SK-N-SH treated with all-trans-retinoic acid at 6 μM for 48 hours (cell line): ENCODE measurements at regions not wholly inside any gene's neighbourhood (a gene's known extent, or its start where the extent isn't known, plus 50 kb on each side); places are given as distances from the start of the nearest gene placed in this dataset.
A peak's percentile ranks its signal among the peaks of the same experiment; 100 is the strongest.

ENCODE experiments used
- ATAC-seq: fragments of 200-7000 bp; cut with Tn5 transposase; 3 replicates; pipeline ENCODE4 v1.9.1; 2020; ENCODE audit warnings: mild to moderate bottlenecking, moderate library complexity
- ARNTL ChIP-seq: fragments of 450-650 bp; formaldehyde crosslinking; IDR thresholded peaks from 2 replicates; pipeline ENCODE4 v1.5.0; 2020; ENCODE audit warnings: low read depth, mild to moderate bottlenecking, moderate library complexity, borderline replicate concordance
- BACH2 ChIP-seq: fragments of 250-450 bp; sonication (Bioruptor Pico); IDR thresholded peaks from 2 replicates; pipeline ENCODE4 v1.9.0; 2021; ENCODE audit warnings: mild to moderate bottlenecking, borderline replicate concordance
- CREB5 ChIP-seq: fragments of 250-450 bp; sonication (Bioruptor Pico); IDR thresholded peaks from 2 replicates; pipeline ENCODE4 v1.5.1; 2020; ENCODE audit warnings: low read depth, mild to moderate bottlenecking, moderate library complexity
- CSDC2 ChIP-seq: fragments of 250-450 bp; sonication (Bioruptor Pico); IDR thresholded peaks from 2 replicates; pipeline ENCODE4 v1.5.0; 2020; ENCODE audit warnings: mild to moderate bottlenecking, moderate library complexity
- CSRNP3 ChIP-seq: fragments of 250-450 bp; sonication (Bioruptor Pico); IDR thresholded peaks from 2 replicates; pipeline ENCODE4 v1.5.1; 2021; ENCODE audit warnings: mild to moderate bottlenecking, moderate library complexity
- ESRRG ChIP-seq: fragments of 250-450 bp; sonication (Bioruptor Pico); IDR thresholded peaks from 2 replicates; pipeline ENCODE4 v1.6.1; 2021; ENCODE audit warnings: mild to moderate bottlenecking
- GLIS3 ChIP-seq: fragments of 250-450 bp; sonication (Bioruptor Pico); IDR thresholded peaks from 2 replicates; pipeline ENCODE4 v1.5.0; 2020; ENCODE audit warnings: mild to moderate bottlenecking, moderate library complexity
- ISL1 ChIP-seq: fragments of 250-450 bp; sonication (Bioruptor Pico); IDR thresholded peaks from 2 replicates; pipeline ENCODE4 v2.1.2; 2022; ENCODE audit warnings: mild to moderate bottlenecking, moderate library complexity
- OSR1 ChIP-seq: fragments of 250-450 bp; sonication (Bioruptor Pico); IDR thresholded peaks from 2 replicates; pipeline ENCODE4 v1.8.0; 2022; ENCODE audit warnings: moderate library complexity, mild to moderate bottlenecking, inconsistent platforms
- PATZ1 ChIP-seq: fragments of 250-450 bp; sonication (Bioruptor Pico); IDR thresholded peaks from 2 replicates; pipeline ENCODE4 v1.8.0; 2020; ENCODE audit warnings: mild to moderate bottlenecking, moderate library complexity, borderline replicate concordance
- SNAI2 ChIP-seq: fragments of 250-450 bp; sonication (Bioruptor Pico); IDR thresholded peaks from 2 replicates; pipeline ENCODE4 v1.5.0; 2020; ENCODE audit warnings: mild to moderate bottlenecking, moderate library complexity
- TSHZ2 ChIP-seq: fragments of 250-450 bp; sonication (Bioruptor Pico); IDR thresholded peaks from 2 replicates; pipeline ENCODE4 v1.5.0; 2020; ENCODE audit warnings: mild to moderate bottlenecking, moderate library complexity
- ZFP3 ChIP-seq: fragments of 250-450 bp; sonication (Bioruptor Pico); IDR thresholded peaks from 2 replicates; pipeline ENCODE4 v1.5.0; 2020; ENCODE audit warnings: mild to moderate bottlenecking, moderate library complexity
- ZNF565 ChIP-seq: fragments of 450-650 bp; formaldehyde crosslinking; conservative IDR thresholded peaks from 2 replicates; pipeline ENCODE4 v1.5.0; 2020; ENCODE audit warnings: low read depth, mild to moderate bottlenecking, moderate library complexity
- ZNF8 ChIP-seq: fragments of 450-650 bp; formaldehyde crosslinking; IDR thresholded peaks from 2 replicates; pipeline ENCODE4 v1.5.0; 2020; ENCODE audit warnings: mild to moderate bottlenecking, moderate library complexity
- TF ChIP-seq, protein P1 (sequence below): fragments of 250-450 bp; sonication (Bioruptor Pico); IDR thresholded peaks from 2 replicates; pipeline ENCODE4 v1.8.0; 2021; ENCODE audit warnings: low read depth, mild to moderate bottlenecking, moderate library complexity, borderline replicate concordance

DNA sequence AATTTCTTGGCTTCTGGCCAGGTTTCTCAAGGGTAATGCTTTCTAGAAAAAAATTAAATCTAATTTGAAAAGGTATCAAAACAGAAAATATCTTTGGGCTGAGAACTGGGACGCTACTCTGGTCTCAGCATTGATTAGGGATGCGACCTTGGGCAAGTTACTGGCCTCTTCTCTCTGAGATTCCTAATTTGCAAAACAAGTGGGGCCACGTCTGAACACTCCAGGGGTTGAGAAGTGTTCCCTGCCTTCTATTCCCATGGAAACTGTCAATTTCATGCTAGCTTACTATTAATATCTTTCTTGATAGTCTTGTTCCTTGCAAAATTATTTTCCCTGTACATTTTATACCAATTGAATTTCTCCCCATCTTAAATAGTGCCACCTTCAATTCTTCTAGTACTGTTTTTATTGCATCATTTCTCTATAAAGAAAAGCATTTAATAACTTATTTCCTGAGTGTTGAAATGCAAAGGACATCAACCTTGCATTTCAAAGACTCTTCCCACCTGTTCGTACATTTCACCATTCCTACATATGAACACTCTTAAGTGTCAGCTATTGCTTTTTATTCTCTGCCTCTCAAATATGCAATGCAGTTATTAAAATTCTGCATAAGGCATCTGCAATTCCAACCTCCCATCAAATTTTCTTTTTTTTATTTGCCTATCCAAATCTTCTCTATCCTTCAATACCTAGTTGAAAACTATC lies 118.3 kb upstream of the DSEL start:
- ATAC-seq, result no peak
- no peak for TF ChIP-seq ZFP3 (CRISPR knock-in tag)
- TF ChIP-seq ISL1 (CRISPR knock-in tag), result peak; percentile 20; the same call in 1 of the 2 replicates
- TF ChIP-seq, all 23 proteins: peak for 1

- TF ChIP-seq ARNTL (CRISPR knock-in tag), result no peak
- no peak for TF ChIP-seq ZNF8 (CRISPR knock-in tag)
- no peak for TF ChIP-seq SNAI2
- no peak for TF ChIP-seq BACH2 (CRISPR knock-in tag)
- no peak for TF ChIP-seq ISL1 (CRISPR knock-in tag)
- no peak for TF ChIP-seq GLIS3 (CRISPR knock-in tag)
- no peak for TF ChIP-seq CSRNP3
- TF ChIP-seq CSDC2 (CRISPR knock-in tag), result no peak
- no peak for TF ChIP-seq TSHZ2 (CRISPR knock-in tag)
- no peak for TF ChIP-seq PATZ1 (CRISPR knock-in tag)
- no peak for TF ChIP-seq CREB5 (CRISPR knock-in tag)
- no peak for TF ChIP-seq ZNF565
- no peak for TF ChIP-seq OSR1 (CRISPR knock-in tag)
- no peak for TF ChIP-seq ESRRG (CRISPR knock-in tag)
- TF ChIP-seq ZFP3 (CRISPR knock-in tag), result no peak
- TF ChIP-seq, protein P1, sequence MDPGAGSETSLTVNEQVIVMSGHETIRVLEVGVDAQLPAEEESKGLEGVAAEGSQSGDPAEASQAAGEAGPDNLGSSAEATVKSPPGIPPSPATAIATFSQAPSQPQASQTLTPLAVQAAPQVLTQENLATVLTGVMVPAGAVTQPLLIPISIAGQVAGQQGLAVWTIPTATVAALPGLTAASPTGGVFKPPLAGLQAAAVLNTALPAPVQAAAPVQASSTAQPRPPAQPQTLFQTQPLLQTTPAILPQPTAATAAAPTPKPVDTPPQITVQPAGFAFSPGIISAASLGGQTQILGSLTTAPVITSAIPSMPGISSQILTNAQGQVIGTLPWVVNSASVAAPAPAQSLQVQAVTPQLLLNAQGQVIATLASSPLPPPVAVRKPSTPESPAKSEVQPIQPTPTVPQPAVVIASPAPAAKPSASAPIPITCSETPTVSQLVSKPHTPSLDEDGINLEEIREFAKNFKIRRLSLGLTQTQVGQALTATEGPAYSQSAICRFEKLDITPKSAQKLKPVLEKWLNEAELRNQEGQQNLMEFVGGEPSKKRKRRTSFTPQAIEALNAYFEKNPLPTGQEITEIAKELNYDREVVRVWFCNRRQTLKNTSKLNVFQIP (CRISPR knock-in tag), result no peak
Measured at GRCh38 chr18:67633939-67634338, 117.4 kb upstream of the DSEL start.

DNA sequence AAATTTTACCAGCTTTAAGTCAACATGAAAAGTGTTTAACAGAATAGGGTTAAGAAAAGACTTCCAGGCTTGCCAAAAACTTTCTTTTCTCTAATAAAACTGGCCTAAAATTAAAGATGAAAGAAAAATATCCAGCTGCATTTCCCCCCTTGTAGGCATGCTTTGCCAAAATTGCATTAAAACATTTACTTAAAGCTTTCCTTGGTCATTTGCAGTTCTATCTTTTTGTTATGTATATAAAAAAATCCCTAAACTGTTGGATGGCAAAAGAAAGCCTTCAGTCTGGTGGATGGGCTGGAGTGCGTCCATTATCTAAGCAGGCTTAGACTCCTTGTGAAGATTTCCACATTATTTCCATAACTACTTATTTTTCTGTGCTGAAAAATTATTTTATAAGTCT lies 105.4 kb upstream of the DSEL start:
- TF ChIP-seq ZNF565 (no peak), CSDC2 (CRISPR knock-in tag) (no peak), ISL1 (CRISPR knock-in tag) (no peak), GLIS3 (CRISPR knock-in tag) (no peak), CREB5 (CRISPR knock-in tag) (no peak)
- TF ChIP-seq, protein P1 (CRISPR knock-in tag), result no peak
- no peak for ATAC-seq

More at GRCh38 chr18:67633939-67634338, 117.4 kb upstream of the DSEL start:
- no peak for ATAC-seq
